A549 (cell line): ENCODE measurements at regions not wholly inside any gene's neighbourhood (a gene's known extent, or its start where the extent isn't known, plus 50 kb on each side); places are given as distances from the start of the nearest gene placed in this dataset.

Experiments
- CBX8 ChIP-seq: fragments of 200-600 bp; sonication (generic); IDR thresholded peaks from 2 replicates; pipeline ENCODE4 v1.6.1; 2016
- CEBPB ChIP-seq, 2 experiments: fragments of >200 bp in 1 of 2; sonication (Bioruptor Twin) in 1 of 2; formaldehyde crosslinking in 1 of 2; IDR thresholded peaks; 2 replicates each; pipeline ENCODE4 v1.6.1; 2012 to 2016
- CHD4 ChIP-seq: fragments of 200-600 bp; sonication (generic); IDR thresholded peaks from 2 replicates; pipeline ENCODE4 v1.6.1; 2016; ENCODE audit warnings: antibody characterized with exemption, mild to moderate bottlenecking, borderline replicate concordance
- FOXS1 ChIP-seq: fragments of 250-450 bp; sonication (Bioruptor Pico); IDR thresholded peaks from 2 replicates; pipeline ENCODE4 v1.5.0; 2020; ENCODE audit warnings: mild to moderate bottlenecking, moderate library complexity
- JUN ChIP-seq, 2 experiments: fragments of >200 bp; sonication (Bioruptor Twin); formaldehyde crosslinking; IDR thresholded peaks; 2 replicates in 1 of 2; 3 replicates in 1 of 2; pipeline ENCODE4 v1.6.1; 2016 to 2017
- POLR2A ChIP-seq: IDR thresholded peaks from 2 replicates; pipeline ENCODE4 v1.6.1; 2012; ENCODE audit warnings: mild to moderate bottlenecking, low read length
- TF ChIP-seq, protein P1 (sequence below): fragments of >200 bp; sonication (Bioruptor Twin); formaldehyde crosslinking; IDR thresholded peaks from 3 replicates; pipeline ENCODE4 v1.5.1; 2016
- TF ChIP-seq, protein P2 (sequence below): IDR thresholded peaks from 2 replicates; pipeline ENCODE4 v1.6.1; 2012

DNA sequence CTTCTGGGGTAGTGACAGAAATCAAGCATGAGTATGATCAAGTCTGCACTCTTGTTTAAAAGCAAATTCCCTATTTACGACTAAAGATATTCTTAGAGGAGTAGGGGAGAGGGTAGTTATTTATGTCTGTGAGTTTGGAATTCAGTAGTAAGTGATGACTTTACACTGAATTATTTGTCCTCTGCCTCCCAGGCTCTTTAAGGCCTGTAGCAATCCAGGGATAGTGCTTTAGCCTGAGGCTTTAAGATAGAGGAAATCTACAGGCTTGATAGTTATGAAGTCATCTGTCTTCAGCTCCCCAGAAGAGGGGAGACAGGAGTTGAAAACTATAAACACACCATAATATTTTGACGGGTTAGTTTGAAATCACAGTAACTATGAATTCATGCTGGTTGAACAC is 664.5 kb downstream of the EPM2A start:
- TF ChIP-seq, protein P1, sequence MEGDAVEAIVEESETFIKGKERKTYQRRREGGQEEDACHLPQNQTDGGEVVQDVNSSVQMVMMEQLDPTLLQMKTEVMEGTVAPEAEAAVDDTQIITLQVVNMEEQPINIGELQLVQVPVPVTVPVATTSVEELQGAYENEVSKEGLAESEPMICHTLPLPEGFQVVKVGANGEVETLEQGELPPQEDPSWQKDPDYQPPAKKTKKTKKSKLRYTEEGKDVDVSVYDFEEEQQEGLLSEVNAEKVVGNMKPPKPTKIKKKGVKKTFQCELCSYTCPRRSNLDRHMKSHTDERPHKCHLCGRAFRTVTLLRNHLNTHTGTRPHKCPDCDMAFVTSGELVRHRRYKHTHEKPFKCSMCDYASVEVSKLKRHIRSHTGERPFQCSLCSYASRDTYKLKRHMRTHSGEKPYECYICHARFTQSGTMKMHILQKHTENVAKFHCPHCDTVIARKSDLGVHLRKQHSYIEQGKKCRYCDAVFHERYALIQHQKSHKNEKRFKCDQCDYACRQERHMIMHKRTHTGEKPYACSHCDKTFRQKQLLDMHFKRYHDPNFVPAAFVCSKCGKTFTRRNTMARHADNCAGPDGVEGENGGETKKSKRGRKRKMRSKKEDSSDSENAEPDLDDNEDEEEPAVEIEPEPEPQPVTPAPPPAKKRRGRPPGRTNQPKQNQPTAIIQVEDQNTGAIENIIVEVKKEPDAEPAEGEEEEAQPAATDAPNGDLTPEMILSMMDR = no peak
- TF ChIP-seq POLR2A (no peak), CHD4 (no peak), FOXS1 (CRISPR knock-in tag) (no peak), CBX8 (no peak), JUN (IDR thresholded peaks at IDR 0.05) (no peak), CEBPB (IDR thresholded peaks at IDR 0.05) (no peak)
- TF ChIP-seq, protein P2, sequence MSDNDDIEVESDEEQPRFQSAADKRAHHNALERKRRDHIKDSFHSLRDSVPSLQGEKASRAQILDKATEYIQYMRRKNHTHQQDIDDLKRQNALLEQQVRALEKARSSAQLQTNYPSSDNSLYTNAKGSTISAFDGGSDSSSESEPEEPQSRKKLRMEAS = no peak
